SU-DHL-6 (cell line): ENCODE measurements at regions not wholly inside any gene's neighbourhood (a gene's known extent, or its start where the extent isn't known, plus 50 kb on each side); places are given as distances from the start of the nearest gene placed in this dataset.

Experiments used
- H2AFZ ChIP-seq: fragments of 200-600 bp; sonication (generic); 2 replicates; pipeline ENCODE4 v1.6.1; 2014; ENCODE audit warnings: low read depth, mild to moderate bottlenecking, moderate library complexity, mixed read lengths, antibody characterized with exemption, low read length; ENCODE audit not compliant: severe bottlenecking
- H3F3A ChIP-seq: fragments of 200-600 bp; shearing (Covaris generic); 2 replicates; pipeline ENCODE4 v1.6.0; 2016; ENCODE audit warnings: antibody characterized with exemption, mild to moderate bottlenecking; ENCODE audit not compliant: insufficient read depth
- H3K27ac ChIP-seq: fragments of 200-600 bp; sonication (generic); 2 replicates; pipeline ENCODE4 v1.5.1; 2016; ENCODE audit warnings: low read depth, mild to moderate bottlenecking, low read length, moderate library complexity, mixed read lengths
- H3K27me3 ChIP-seq: fragments of 200-600 bp; sonication (generic), shearing (Covaris generic); 2 replicates; pipeline ENCODE4 v1.6.0; 2014; ENCODE audit warnings: mild to moderate bottlenecking, low read length
- H3K36me3 ChIP-seq: fragments of 200-600 bp; sonication (generic); 2 replicates; pipeline ENCODE4 v1.6.1; 2014; ENCODE audit warnings: mild to moderate bottlenecking, low read length, mixed read lengths
- H3K4me2 ChIP-seq: fragments of 300-600, 200-600 bp; shearing (Covaris generic), sonication (generic); 2 replicates; pipeline ENCODE4 v1.6.0; 2014; ENCODE audit warnings: low read length, low read depth, mild to moderate bottlenecking; ENCODE audit not compliant: poor library complexity, severe bottlenecking
- H3K4me3 ChIP-seq: fragments of 200-600 bp; sonication (generic); 2 replicates; pipeline ENCODE4 v1.5.1; 2014; ENCODE audit warnings: antibody characterized with exemption, low read length, mild to moderate bottlenecking, mixed read lengths; ENCODE audit not compliant: insufficient read depth, poor library complexity, severe bottlenecking
- H3K79me2 ChIP-seq: fragments of 200-600 bp; sonication (generic); 2 replicates; pipeline ENCODE4 v1.6.1; 2014; ENCODE audit warnings: mild to moderate bottlenecking, low read length, moderate library complexity; ENCODE audit not compliant: insufficient read depth
- H3K9ac ChIP-seq: fragments of 200-600 bp; sonication (generic); 2 replicates; pipeline ENCODE4 v1.7.0; 2014; ENCODE audit warnings: mild to moderate bottlenecking, low read length
- H3K9me2 ChIP-seq: fragments of 200-600 bp; sonication (generic); replicated peaks from 2 replicates; pipeline ENCODE4 v1.6.1; 2014; ENCODE audit warnings: low read length; ENCODE audit not compliant: insufficient read depth
- H3K9me3 ChIP-seq: fragments of 200-600 bp; sonication (generic); 2 replicates; pipeline ENCODE4 v1.6.1; 2014; ENCODE audit warnings: low read length, mixed read lengths; ENCODE audit not compliant: insufficient read depth
- H4K20me1 ChIP-seq: fragments of 200-600 bp; sonication (generic); 2 replicates; pipeline ENCODE4 v1.6.1; 2014; ENCODE audit warnings: low read depth, mild to moderate bottlenecking, antibody characterized with exemption, low read length, moderate library complexity, mixed read lengths
- EZH2phosphoT487 ChIP-seq: fragments of 200-600 bp; sonication (generic), shearing (Covaris generic); conservative IDR thresholded peaks from 2 replicates; pipeline ENCODE4 v1.6.1; 2018; ENCODE audit warnings: mild to moderate bottlenecking, antibody characterized with exemption, low read length, moderate library complexity, mixed read lengths
- TF ChIP-seq, protein P1 (sequence below): fragments of 200-600 bp; sonication (generic); IDR thresholded peaks from one replicate; pipeline ENCODE4 v1.5.1; 2017; ENCODE audit warnings: antibody characterized with exemption, mild to moderate bottlenecking, low read length, moderate library complexity; ENCODE audit not compliant: insufficient read depth, poor library complexity, severe bottlenecking

DNA sequence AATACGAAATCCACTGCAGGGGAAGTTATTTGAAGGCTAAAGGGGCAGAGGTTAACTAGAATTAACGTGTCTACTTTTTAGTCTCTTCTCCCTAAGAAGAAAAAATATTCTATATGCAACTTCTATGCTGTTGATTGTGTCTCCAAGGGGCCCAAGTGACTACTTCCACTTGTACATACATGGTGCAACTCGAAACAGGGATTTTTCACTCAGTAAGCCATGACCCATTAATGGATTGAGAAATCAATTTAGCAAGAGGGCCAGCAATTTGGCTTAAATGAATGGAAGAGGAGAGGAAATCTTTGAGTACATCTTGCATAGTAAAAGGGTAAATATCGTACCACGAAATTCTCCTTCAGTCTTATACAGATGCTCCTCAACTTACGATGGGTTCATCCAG lies 151.1 kb upstream of the HES1 start:
- no peak overlapping the region for H3K4me3 ChIP-seq

DNA sequence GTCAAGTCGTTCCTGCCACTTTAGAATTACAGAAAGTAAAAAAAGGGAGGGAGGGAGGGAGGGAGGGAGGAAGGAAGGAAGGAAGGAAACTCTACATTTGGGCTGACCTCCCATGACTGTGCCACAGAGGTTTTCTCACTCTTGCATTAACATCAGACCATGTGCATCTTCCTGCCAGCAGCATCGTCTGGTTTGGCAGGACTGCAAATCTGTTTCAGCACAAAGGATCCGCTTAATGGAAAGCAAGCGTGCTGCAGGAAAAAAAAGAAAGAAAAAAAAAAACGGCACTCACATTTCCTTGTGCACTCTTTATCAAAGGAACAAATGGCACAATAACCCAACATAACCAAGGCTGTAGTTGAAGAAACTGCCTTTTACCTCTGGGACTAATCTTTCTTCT lies 148.8 kb upstream of the HES1 start:
- no peaks in the 10 kb centered on the region for H4K20me1 ChIP-seq
- H3K9me2 ChIP-seq: no peaks in the 10 kb centered on the region
- no peak overlapping the region for H2AFZ ChIP-seq
- no peak overlapping the region for H3K4me2 ChIP-seq
- H3F3A ChIP-seq: no peaks in the 10 kb centered on the region
- H3K36me3 ChIP-seq: no peaks in the 10 kb centered on the region
- no peak overlapping the region for H3K27ac ChIP-seq
- no peak overlapping the region for H3K4me3 ChIP-seq
- no peak overlapping the region for H3K9ac ChIP-seq
- no peaks in the 10 kb centered on the region for H3K79me2 ChIP-seq
- no peaks in the 10 kb centered on the region for H3K27me3 ChIP-seq
- TF ChIP-seq, protein P1, sequence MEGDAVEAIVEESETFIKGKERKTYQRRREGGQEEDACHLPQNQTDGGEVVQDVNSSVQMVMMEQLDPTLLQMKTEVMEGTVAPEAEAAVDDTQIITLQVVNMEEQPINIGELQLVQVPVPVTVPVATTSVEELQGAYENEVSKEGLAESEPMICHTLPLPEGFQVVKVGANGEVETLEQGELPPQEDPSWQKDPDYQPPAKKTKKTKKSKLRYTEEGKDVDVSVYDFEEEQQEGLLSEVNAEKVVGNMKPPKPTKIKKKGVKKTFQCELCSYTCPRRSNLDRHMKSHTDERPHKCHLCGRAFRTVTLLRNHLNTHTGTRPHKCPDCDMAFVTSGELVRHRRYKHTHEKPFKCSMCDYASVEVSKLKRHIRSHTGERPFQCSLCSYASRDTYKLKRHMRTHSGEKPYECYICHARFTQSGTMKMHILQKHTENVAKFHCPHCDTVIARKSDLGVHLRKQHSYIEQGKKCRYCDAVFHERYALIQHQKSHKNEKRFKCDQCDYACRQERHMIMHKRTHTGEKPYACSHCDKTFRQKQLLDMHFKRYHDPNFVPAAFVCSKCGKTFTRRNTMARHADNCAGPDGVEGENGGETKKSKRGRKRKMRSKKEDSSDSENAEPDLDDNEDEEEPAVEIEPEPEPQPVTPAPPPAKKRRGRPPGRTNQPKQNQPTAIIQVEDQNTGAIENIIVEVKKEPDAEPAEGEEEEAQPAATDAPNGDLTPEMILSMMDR: no peak
- no peak for TF ChIP-seq EZH2phosphoT487
- H3K9me3 ChIP-seq: no peaks in the 10 kb centered on the region

More for the DNA sequence above, 151.1 kb upstream of the HES1 start:
- Histone ChIP-seq H4K20me1 (no peaks in the 10 kb centered on the region), H3F3A (no peaks in the 10 kb centered on the region), H2AFZ (no peak overlapping the region), H3K79me2 (no peaks in the 10 kb centered on the region), H3K9me2 (no peaks in the 10 kb centered on the region), H3K36me3 (no peaks in the 10 kb centered on the region), H3K27me3 (no peaks in the 10 kb centered on the region), H3K9me3 (no peaks in the 10 kb centered on the region), H3K27ac (no peak overlapping the region), H3K9ac (no peak overlapping the region), H3K4me2 (no peak overlapping the region)
- TF ChIP-seq EZH2phosphoT487: no peak
- TF ChIP-seq, protein P1: no peak

DNA sequence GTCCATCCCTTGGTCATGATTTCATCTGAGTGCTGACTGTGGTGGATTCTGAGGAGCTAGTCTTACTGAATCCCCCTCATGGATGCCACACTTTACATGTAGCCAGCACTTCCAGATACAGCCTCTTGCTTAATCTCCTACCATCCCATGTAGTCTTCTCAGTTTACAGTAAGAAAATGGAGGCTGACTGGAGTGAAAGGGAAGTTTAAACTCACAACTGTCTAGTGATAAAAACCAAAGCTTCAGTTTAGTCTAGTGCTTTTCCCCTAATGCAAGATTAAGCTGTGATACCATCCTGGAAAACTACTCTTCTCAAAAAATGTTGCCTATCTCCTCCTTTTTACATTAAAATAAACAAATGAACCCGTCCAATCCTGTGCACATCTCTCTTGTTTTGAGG lies 146.8 kb upstream of the HES1 start:
- Histone ChIP-seq H3F3A (no peaks in the 10 kb centered on the region), H3K27ac (no peak overlapping the region), H3K79me2 (no peaks in the 10 kb centered on the region), H4K20me1 (no peaks in the 10 kb centered on the region), H3K9ac (no peak overlapping the region), H3K9me2 (no peaks in the 10 kb centered on the region), H3K4me3 (no peak overlapping the region), H3K36me3 (no peaks in the 10 kb centered on the region), H3K9me3 (no peaks in the 10 kb centered on the region), H3K27me3 (no peaks in the 10 kb centered on the region), H2AFZ (no peak overlapping the region), H3K4me2 (no peak overlapping the region)
- TF ChIP-seq EZH2phosphoT487: no peak
- TF ChIP-seq, protein P1: no peak
